ENCODE measurements at regions not wholly inside any gene's neighbourhood (a gene's known extent, or its start where the extent isn't known, plus 50 kb on each side); places are given as distances from the start of the nearest gene placed in this dataset.

DNA sequence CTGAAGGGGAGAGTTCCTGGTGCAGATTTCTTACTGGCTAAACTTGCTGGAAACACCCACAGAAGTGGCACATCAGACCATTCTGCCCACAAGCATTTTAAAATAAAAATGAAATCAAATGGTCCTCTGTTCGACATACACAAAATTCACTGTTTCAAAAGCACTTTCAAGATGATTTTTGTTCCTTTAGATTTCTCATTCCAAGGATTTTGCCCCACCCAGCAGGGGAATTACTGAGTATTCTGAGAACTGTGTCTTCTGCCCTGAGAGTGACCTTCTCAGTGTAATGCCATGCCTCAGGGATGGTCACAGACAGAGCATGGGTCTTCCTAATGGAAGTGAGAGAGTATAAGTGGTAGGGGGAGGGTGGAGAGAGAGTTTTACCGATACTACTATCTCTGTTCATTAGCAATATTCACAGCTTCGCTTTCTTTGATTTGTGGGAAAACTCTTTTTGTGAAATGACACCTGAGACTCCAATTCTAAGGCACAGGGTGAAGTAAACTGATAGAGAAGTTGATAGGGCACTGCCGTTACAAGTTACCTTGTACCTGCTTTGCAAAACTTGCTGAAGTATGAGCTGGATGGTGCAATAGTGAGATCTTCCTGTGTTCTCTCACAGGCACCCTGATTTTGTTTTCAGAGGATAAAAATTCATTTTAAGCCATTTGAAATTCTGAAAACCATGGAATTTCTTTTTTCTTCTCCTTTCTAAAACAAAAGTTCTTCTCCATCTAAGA, 95.8 kb upstream of the CD180 start:
- H3K4me3 ChIP-seq: no peak overlapping the region
- no peak overlapping the region for H3K27ac ChIP-seq
- H4K20me1 ChIP-seq: no peaks in the 10 kb centered on the region
- H3K4me2 ChIP-seq: no peak overlapping the region; a peak in 1 of 22 replicates
- no peaks in the 10 kb centered on the region for H3K36me3 ChIP-seq
- H3K9ac ChIP-seq: no peak overlapping the region
- no peaks in the 10 kb centered on the region for H3K27me3 ChIP-seq
- peaks cover 0 to 38% (median 9%) of the 10 kb centered on the region in 10 experiments; a peak in 11 of 20 replicates for H3K4me1 ChIP-seq
- no peak for TF ChIP-seq Cebpa-rat (IDR thresholded peaks at IDR 0.05)
- 0 out of 22 replicates have a peak, but pooled peaks cover 0 to 5% (median 0%) of the 10 kb centered on the region in 11 experiments for H3K9me3 ChIP-seq (replicated peaks in 1 of 11)

DNA sequence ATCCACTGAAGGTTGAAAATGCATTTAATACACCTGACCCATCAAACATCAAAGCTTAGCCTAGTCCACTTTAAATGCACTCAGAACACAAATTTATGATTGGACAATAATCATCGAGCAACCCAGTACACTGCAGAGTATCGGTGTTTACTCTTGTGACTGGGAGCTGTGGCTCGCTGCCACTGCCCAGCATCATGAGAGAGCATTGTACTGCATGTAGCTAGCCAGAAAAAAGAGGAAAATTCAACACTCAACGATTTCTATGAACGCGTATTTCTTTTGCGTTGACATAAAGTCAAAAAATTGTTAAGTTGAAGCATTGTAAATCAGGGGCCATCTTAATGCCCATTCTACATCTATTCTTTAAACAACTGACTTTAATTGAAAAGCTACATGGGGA, 95.1 kb upstream of the CD180 start:
- no peaks in the 10 kb centered on the region for H4K20me1 ChIP-seq
- peaks cover 0 to 38% (median 9%) of the 10 kb centered on the region in 10 experiments; a peak in 11 of 20 replicates for H3K4me1 ChIP-seq
- no peak for TF ChIP-seq Cebpa-rat (IDR thresholded peaks at IDR 0.05)
- no peaks in the 10 kb centered on the region for H3K36me3 ChIP-seq
- H3K9me3 ChIP-seq (replicated peaks in 1 of 11): 0 out of 22 replicates have a peak, but pooled peaks cover 0 to 3% (median 0%) of the 10 kb centered on the region in 11 experiments
- no peak overlapping the region for H3K4me2 ChIP-seq
- H3K27me3 ChIP-seq: no peaks in the 10 kb centered on the region
- H3K4me3 ChIP-seq: no peak overlapping the region
- no peak overlapping the region for H3K9ac ChIP-seq
- no peak overlapping the region for H3K27ac ChIP-seq

DNA sequence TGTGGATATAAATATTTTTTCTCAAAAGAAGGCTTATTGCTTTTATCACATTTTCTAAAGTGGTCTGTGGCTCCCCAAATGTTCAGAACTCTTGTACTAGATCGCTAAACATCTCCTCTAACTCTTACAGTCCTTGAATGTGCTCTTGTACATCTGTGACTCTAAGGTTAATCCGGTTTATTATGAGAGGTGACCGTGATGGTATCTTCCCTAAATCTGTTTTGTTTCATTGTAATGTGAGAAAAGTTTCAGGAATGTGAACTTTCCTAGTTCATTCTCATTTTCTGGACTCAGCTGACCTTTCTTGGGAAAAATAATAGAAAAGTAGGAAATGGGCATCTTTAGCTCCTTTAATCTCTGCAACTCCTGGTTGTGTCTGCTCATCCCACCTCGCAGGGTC, 94.5 kb upstream of the CD180 start:
- Histone ChIP-seq H3K9ac (no peak overlapping the region), H3K4me2 (no peak overlapping the region), H3K27ac (no peak overlapping the region), H3K27me3 (no peaks in the 10 kb centered on the region), H3K9me3 (replicated peaks in 1 of 11) (no peaks in the 10 kb centered on the region), H3K4me3 (no peak overlapping the region), H3K4me1 (peaks cover 0 to 44% (median 9%) of the 10 kb centered on the region in 10 experiments; a peak in 11 of 20 replicates), H4K20me1 (no peaks in the 10 kb centered on the region), H3K36me3 (no peaks in the 10 kb centered on the region)
- TF ChIP-seq Cebpa-rat (IDR thresholded peaks at IDR 0.05): no peak

DNA sequence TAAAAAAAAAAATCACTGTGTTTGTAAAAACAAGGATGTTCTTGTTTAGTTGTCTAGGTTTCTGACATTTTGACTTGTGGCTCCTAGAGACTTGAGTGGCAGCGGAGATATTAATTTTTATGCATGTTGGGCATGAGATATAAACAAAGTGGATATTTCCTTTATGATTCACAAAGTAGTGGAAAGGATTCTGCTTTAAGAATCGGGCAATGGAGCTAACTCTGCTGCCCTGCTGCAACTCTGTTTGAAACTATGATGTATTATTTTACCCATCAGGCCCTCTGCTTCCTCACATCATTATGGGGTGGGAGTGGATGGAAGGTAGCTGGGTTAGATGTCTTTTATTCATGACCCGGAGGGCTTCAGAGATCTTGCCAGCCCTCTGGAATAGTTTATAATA, 94.1 kb upstream of the CD180 start:
- H3K36me3 ChIP-seq: no peaks in the 10 kb centered on the region
- no peaks in the 10 kb centered on the region for H3K9me3 ChIP-seq (replicated peaks in 1 of 11)
- no peak for TF ChIP-seq Cebpa-rat (IDR thresholded peaks at IDR 0.05)
- no peak overlapping the region for H3K4me3 ChIP-seq
- no peak overlapping the region for H3K27ac ChIP-seq
- no peaks in the 10 kb centered on the region for H3K27me3 ChIP-seq
- no peaks in the 10 kb centered on the region for H4K20me1 ChIP-seq
- no peak overlapping the region for H3K4me2 ChIP-seq
- peaks cover 0 to 48% (median 9%) of the 10 kb centered on the region in 10 experiments; a peak in 11 of 20 replicates for H3K4me1 ChIP-seq
- no peak overlapping the region for H3K9ac ChIP-seq

DNA sequence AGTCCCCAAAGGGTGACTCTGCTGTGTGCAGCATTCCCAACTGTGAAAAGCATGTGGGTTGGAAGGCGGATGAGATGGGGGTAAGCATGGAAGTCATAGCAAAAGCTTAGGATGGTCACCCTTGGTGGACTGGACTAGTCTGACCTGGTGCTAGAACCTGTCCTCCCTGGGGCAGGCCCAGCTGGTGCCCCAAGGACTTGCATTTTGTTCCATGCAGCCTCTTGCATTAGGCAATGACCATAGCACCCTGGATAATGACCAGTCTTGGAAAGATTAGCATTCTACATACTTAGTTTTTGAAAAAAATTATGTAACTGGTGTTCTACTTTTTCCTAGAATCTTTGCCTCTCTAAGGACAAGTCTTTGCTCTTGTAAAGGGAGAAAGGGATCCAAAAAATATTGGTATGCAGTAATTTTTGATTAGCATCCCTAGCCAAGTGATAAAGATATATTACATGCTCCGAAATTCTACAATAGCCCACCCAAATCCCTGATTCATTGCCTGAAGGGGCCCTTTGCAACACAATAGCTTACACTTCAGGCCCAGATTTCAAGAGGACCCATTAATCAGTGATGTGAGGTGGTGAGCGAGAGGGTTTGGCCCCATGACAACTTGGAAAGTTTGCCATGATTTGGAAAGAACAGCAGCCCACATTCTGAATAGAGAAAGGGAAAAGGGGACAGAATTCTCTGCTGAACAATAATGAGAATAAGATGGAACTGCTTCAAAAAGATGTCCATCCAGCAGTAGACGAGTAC, 93.3 kb upstream of the CD180 start:
- no peak overlapping the region for H3K4me3 ChIP-seq
- H3K4me1 ChIP-seq: peaks cover 0 to 43% (median 9%) of the 10 kb centered on the region in 10 experiments; a peak in 11 of 20 replicates
- H3K36me3 ChIP-seq: no peaks in the 10 kb centered on the region
- no peaks in the 10 kb centered on the region for H4K20me1 ChIP-seq
- peak overlapping the region in 2 of 11 experiments; percentile 56 to 67; a peak in 4 of 22 replicates for H3K4me2 ChIP-seq
- no peaks in the 10 kb centered on the region for H3K9me3 ChIP-seq (replicated peaks in 1 of 11)
- TF ChIP-seq Cebpa-rat (IDR thresholded peaks at IDR 0.05): no peak
- H3K9ac ChIP-seq: no peak overlapping the region
- no peak overlapping the region for H3K27ac ChIP-seq
- H3K27me3 ChIP-seq: no peaks in the 10 kb centered on the region

DNA sequence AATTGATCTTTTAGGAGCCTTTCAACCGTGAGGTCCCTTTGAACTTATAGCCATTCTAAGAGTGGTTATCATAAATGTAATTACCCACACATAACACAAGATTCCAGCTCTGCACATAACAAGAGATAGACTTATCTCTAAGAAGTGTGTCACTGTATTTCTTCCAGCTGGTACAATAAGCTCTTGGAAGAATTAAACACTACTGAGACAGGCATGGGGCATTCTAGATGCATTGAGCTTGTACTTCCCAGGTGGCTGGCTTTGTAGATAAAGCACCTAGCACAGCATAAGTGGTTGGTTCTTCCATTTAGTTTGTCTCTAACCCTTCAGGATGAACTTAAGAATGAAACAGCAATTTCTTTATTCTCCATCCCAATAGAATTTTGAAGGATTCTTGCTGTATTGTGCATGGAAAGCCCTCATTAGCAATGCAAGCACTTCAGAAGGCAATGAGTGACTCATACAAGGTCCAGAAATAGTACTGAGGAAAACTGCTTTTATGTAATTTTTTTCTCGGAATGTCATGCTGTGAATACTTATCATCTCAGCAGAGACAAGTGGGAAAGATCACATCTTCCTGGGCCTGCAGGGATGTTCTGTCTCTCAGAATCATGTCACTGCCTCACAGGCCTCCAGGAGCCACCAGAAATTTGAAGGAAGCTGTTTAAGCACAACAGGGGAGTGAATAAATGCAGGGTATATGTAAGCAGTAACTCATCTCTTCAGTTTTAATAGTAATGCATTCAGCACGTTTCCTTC, 91.1 kb upstream of the CD180 start:
- no peaks in the 10 kb centered on the region for H3K27me3 ChIP-seq
- H3K4me3 ChIP-seq: no peak overlapping the region
- peak overlapping the region in 2 of 11 experiments; percentile 56 to 67; a peak in 3 of 22 replicates for H3K4me2 ChIP-seq
- TF ChIP-seq Cebpa-rat (IDR thresholded peaks at IDR 0.05): no peak
- H3K4me1 ChIP-seq: peaks cover 0 to 35% (median 9%) of the 10 kb centered on the region in 10 experiments; a peak in 11 of 20 replicates
- H4K20me1 ChIP-seq: no peaks in the 10 kb centered on the region
- no peak overlapping the region for H3K9ac ChIP-seq
- H3K9me3 ChIP-seq (replicated peaks in 1 of 11): no peaks in the 10 kb centered on the region
- H3K36me3 ChIP-seq: no peaks in the 10 kb centered on the region
- H3K27ac ChIP-seq: no peak overlapping the region

DNA sequence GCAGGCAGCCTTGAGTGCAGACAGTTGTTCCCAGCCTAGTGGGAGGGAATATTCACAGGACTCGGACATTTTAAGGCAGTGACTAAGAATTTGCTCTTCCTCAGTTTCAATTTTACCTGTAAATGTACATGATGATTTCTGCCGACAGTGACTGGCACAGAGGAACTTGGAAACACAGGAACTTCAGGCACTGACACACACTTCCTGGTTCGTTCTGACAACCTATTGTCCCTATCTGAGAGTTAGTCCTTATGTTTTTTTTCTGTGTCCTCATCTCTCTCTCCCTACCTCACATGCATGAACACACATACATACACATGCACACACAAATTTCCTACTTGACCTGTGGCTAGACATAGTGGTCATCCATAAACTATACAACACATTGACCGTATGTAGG, 89.4 kb upstream of the CD180 start:
- Histone ChIP-seq H3K9me3 (replicated peaks in 1 of 11) (no peaks in the 10 kb centered on the region), H3K9ac (no peak overlapping the region), H3K27ac (no peak overlapping the region), H3K36me3 (no peaks in the 10 kb centered on the region), H3K4me2 (peak overlapping the region in 2 of 11 experiments; percentile 11 to 54; a peak in 3 of 22 replicates), H3K4me1 (peaks cover 0 to 35% (median 9%) of the 10 kb centered on the region in 10 experiments; a peak in 11 of 20 replicates), H3K27me3 (no peaks in the 10 kb centered on the region), H3K4me3 (no peak overlapping the region), H4K20me1 (no peaks in the 10 kb centered on the region)
- no peak for TF ChIP-seq Cebpa-rat (IDR thresholded peaks at IDR 0.05)

DNA sequence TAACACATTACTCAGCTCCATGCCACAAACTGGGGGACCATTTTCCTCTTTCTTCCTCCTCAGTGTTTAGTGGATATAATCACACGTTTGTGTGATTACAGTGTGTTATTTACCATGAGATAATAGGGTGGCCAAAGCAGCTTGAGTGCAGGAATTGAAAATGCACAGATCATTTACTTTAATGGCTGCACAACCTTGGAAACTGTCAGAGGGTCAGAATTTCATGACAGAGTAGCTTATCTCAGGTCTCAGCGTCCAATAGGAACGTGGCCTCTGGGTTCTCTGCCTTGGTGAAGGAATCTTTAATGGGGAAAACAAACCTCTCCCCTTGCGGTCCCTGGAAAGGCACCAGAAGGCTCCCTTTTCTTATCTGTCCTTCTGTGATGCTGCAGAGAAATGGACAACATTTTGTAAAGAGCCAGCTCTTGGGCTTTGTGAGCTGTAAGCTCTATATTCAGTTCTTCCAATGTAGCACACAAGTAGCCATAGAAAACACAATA, 87.4 kb upstream of the CD180 start:
- H3K27ac ChIP-seq: no peak overlapping the region
- H3K4me3 ChIP-seq: no peak overlapping the region
- no peaks in the 10 kb centered on the region for H3K36me3 ChIP-seq
- peaks cover 3 to 12% (median 8%) of the 10 kb centered on the region in 11 experiments for H3K9me3 ChIP-seq (replicated peaks in 1 of 11)
- H3K4me1 ChIP-seq: peaks cover 0 to 27% (median 8%) of the 10 kb centered on the region in 10 experiments; a peak in 11 of 20 replicates
- H4K20me1 ChIP-seq: no peaks in the 10 kb centered on the region
- TF ChIP-seq Cebpa-rat (IDR thresholded peaks at IDR 0.05): no peak
- H3K4me2 ChIP-seq: no peak overlapping the region
- H3K9ac ChIP-seq: no peak overlapping the region
- H3K27me3 ChIP-seq: no peaks in the 10 kb centered on the region

Data from BLaER1 treated with 17β-estradiol and CSF1 and Interleukin-3, amounts not matched to agents 10 nM and 100 nM (cell line).